GM19372 (cell line): ENCODE measurements at regions not wholly inside any gene's neighbourhood (a gene's known extent, or its start where the extent isn't known, plus 50 kb on each side); places are given as distances from the start of the nearest gene placed in this dataset.

Experiments
- ATAC-seq: cut with Tn5 transposase; IDR thresholded peaks from one replicate; pipeline ENCODE4 v1.9.1; 2021; ENCODE audit warnings: mild to moderate bottlenecking, low read depth, moderate library complexity; ENCODE audit not compliant: unreplicated experiment

DNA sequence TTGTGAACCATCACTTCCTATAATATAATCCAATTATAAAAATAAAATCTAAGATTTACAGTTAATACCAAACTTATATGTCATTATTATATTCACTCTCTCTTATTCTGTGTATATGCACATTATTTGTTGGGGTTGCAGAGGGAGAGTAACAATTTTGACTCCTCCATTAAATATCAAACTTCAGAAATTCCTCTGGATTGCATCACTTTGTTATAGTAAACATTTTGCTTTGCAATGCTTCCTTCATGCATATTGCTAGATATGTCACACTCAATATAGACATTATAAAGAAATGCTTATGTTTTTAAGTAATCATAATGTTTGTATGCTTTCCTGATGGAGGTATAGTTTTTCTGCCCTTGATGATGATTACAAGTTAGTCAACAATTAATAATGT, 999.0 kb upstream of the ADGRL2 start:
- ATAC-seq = no peak

- no peak for ATAC-seq
These were observed 1001.3 kb upstream of the ADGRL2 start for GRCh38 chr1:80799457-80799856.

GRCh38 chr1:80779275-80779674, 1021.5 kb upstream of the ADGRL2 start:
- ATAC-seq = no peak

GRCh38 chr1:80778094-80778840, 1022.5 kb upstream of the ADGRL2 start:
- no peak for ATAC-seq

- ATAC-seq = no peak
These were observed 1024.5 kb upstream of the ADGRL2 start for GRCh38 chr1:80776266-80776665.

DNA sequence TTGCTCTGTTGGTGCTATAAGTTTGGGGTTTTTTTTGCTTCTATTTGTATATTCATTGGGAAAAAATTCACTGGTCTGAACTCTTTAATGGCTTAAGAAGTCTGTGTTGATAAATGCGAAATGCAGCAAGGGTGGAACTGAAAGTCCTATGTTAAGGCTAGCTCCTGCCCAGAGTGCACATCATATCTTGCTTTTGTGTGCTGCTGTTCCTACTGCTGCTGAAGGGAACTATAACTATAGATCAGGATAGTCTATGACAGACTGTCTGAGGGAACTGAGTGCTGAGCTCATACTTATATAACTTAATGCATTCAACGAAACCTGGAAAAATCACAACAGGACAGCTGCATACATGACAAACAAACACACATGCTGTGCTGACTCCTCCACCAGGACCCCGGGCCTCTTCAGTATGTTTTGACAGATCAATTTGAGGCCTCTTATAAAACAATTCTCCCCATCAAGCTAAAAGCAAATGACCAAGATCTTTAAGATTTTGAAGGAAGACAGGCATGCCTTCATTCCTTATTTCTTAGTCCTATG, 1031.5 kb upstream of the ADGRL2 start:
- no peak for ATAC-seq

GRCh38 chr1:80767711-80768110, 1033.0 kb upstream of the ADGRL2 start:
- no peak for ATAC-seq

DNA sequence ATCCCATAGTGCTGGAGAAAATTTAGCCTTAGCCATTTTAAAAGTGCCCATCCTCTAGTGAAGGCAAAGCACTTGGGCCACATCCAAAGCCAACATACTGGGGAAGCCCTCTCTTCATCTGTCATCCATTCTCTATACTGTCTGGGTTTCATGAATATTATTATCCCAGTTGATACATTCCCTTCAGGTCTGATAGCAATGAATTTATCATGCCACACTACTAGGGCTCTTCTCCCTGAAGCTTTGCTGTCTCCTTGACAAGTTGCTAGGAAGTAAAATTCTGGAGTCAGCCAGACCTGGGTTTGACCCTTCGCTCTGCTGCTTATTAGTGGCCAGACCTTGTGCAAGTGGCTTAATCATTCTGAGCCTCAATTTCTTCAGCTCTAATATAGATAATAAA, 1041.4 kb upstream of the ADGRL2 start:
- no peak for ATAC-seq

- no peak for ATAC-seq
These were observed 1044.8 kb upstream of the ADGRL2 start for GRCh38 chr1:80755944-80756343.

DNA sequence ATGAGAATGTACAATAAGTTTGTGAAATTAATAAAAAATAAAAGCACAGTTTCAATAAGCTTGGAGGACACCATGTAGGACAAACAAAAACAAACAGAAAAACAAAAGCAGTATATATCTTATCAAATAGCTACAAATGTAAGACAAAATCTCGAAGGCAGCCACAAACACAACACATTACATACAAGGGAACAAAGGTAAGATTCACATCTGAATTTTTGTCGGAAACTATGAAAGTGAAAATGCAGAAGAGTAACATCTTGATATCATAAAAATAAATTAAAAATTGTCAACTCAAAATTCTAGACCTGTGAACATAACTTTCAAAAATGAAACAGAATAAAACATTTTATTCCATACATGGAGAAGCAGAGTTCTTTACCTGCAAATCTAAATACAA, 1049.5 kb upstream of the ADGRL2 start:
- no peak for ATAC-seq

- no peak for ATAC-seq
These were observed 1069.4 kb upstream of the ADGRL2 start for GRCh38 chr1:80731241-80731894.

DNA sequence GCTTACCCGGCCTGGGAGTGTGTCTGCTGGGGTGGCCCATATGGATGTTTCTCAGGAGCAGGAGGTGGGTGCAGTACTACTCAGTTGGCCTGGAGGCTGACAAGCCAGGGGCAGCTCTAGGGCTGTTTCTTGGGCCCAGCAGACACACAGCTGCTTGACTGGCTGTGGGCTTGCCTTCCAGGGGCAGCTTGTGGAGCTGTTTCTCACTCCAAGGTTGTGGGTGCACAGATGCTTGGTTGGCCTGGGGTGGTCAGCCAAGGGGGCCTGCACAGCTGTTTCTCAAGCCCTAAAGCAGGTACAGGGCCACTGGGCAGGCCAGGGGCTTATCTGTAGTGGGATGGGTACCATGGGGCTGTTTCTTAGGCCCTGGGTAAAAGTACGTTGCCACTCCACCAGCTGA, 1078.1 kb upstream of the ADGRL2 start:
- no peak for ATAC-seq

DNA sequence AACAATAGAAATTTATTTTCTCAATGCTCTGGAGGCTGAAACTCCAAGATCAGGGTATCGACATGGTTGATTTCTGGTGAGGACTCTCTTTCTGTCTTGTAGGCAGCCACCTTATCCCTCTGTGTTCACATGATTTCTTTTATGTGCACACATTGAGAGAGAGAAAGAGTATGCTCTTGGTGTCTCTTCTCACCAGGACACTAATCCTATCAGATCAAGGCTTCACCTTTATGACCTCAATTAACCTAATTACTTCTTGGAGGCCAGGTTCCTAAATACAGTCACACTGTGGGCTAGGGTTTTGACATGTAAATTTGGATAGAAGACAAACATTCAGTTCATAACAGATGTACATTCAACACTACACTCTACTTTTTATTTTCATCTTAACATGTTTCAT, 1094.2 kb upstream of the ADGRL2 start:
- no peak for ATAC-seq

DNA sequence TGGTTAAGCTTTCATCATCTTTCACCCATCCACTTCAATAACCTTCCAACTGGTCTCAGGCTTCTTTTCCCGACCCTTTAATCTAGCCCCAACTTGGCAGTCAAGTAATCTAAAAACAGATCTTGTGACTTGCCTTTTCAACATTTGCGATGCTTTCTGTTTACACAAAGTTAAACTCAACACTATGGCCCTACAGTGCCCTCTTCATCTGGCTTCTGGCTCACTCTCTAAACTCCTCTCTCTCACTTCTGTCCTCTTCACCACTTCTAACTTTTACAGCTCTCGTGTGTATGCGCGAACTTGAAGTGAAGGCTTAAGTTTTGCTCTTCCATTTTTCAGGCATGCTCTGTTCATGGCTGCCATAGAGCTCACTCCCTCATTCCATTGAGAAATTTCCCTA, 1122.3 kb upstream of the ADGRL2 start:
- no peak for ATAC-seq

GRCh38 chr1:80675454-80675853, 1125.3 kb upstream of the ADGRL2 start:
- ATAC-seq = no peak

GRCh38 chr1:80673935-80674597, 1126.7 kb upstream of the ADGRL2 start:
- no peak for ATAC-seq

DNA sequence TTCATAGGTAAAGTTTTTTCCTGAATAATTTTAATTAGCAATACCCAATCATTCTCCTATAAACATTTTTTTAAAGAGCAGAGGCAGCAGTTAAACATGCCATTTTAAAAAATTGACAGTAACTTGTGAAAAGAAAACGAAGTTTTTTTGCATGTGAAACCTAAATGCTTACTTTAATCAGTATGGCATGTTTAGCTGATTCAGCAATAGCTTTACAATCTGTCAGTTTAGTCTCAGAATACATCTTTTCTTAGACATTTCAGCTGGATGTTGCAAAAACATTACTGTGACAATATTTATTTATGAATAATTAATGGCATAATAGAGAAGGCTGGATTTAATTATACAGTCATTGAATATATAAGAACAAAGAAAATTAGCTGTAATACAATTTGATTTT, 1132.4 kb upstream of the ADGRL2 start:
- ATAC-seq = no peak

GRCh38 chr1:80666073-80666472, 1134.7 kb upstream of the ADGRL2 start:
- no peak for ATAC-seq

DNA sequence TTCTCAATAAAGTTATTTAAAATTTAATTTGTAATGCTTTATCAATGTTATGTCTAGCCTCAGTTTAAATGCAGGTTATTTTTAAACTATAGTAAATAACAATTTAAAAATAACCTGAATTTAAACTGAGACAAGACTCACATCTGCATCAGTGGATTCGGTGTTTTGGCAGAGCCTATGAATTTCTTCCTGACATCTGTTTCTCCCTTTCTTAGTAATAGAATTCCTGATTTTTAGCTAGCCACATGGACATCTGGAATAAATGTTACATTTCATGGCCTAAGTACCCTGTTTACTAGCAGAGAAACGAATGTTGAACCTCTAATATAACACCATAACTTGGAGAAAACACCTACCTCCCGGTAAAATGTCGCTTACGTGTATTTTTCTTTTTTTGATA, 1141.6 kb upstream of the ADGRL2 start:
- ATAC-seq = no peak

GRCh38 chr1:80657707-80658106, 1143.0 kb upstream of the ADGRL2 start:
- no peak for ATAC-seq

DNA sequence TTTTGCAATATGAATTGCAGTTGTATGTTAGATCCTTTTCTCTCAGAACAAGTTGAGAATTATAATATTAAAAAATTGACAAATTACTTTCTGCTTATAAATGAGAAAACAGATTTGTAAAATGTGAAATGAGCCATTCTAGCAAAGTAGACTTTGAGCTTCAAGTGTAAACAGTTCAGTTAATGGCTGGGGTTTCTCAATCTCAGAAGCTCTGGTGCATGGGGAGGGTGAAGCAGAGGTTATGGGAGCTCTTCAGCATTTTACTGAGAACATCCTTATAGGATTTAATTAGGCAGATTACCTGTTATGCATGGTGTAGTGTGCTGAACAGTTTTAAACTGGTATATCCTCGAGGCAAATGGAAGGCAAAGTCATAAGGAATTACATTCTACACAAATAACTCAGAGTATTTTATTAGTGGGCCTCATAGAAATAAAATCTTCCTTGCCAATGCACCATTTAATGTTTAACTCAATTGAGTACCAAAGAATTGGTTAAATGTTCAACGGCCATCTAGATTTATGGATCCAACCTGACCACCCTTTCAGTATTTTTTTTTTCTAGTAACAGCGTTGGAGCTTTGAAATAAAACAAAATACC, 1143.6 kb upstream of the ADGRL2 start:
- no peak for ATAC-seq
